OCI-LY1 (cell line): ENCODE measurements at regions not wholly inside any gene's neighbourhood (a gene's known extent, or its start where the extent isn't known, plus 50 kb on each side); places are given as distances from the start of the nearest gene placed in this dataset.

Experiments used
- H2AFZ ChIP-seq: fragments of 200-600 bp; sonication (generic), shearing (Covaris generic); 2 replicates; pipeline ENCODE4 v1.6.0; 2014; ENCODE audit warnings: antibody characterized with exemption, mild to moderate bottlenecking, low read length
- H3F3A ChIP-seq: fragments of 200-600 bp; sonication (generic), shearing (Covaris generic); 2 replicates; pipeline ENCODE4 v1.6.0; 2014; ENCODE audit warnings: mild to moderate bottlenecking, antibody characterized with exemption, low read length, moderate library complexity; ENCODE audit not compliant: insufficient read depth
- H3K27ac ChIP-seq: fragments of 200-600 bp; sonication (generic); 2 replicates; pipeline ENCODE4 v1.5.1; 2014; ENCODE audit warnings: low read length, mixed run types, mild to moderate bottlenecking, low read depth; ENCODE audit not compliant: poor library complexity, severe bottlenecking
- H3K27me3 ChIP-seq: fragments of 200-600 bp; sonication (generic); 2 replicates; pipeline ENCODE4 v1.6.0; 2014; ENCODE audit warnings: antibody characterized with exemption, mild to moderate bottlenecking, low read length, moderate library complexity; ENCODE audit not compliant: insufficient read depth
- H3K36me3 ChIP-seq: fragments of 200-600 bp; sonication (generic); 2 replicates; pipeline ENCODE4 v1.6.1; 2014; ENCODE audit warnings: mild to moderate bottlenecking, antibody characterized with exemption, low read length, moderate library complexity, mixed read lengths; ENCODE audit not compliant: insufficient read depth
- H3K4me1 ChIP-seq: fragments of 200-600 bp; sonication (generic); 2 replicates; pipeline ENCODE4 v1.5.1; 2014; ENCODE audit warnings: mild to moderate bottlenecking, low read length, moderate library complexity; ENCODE audit not compliant: insufficient read depth, severe bottlenecking
- H3K4me2 ChIP-seq: fragments of 200-600 bp; sonication (generic), shearing (Covaris generic); 2 replicates; pipeline ENCODE4 v1.6.1; 2014; ENCODE audit warnings: low read length
- H3K4me3 ChIP-seq: fragments of 200-600 bp; sonication (generic); 2 replicates; pipeline ENCODE4 v1.5.1; 2014; ENCODE audit warnings: low read length, low read depth, mild to moderate bottlenecking, mixed read lengths; ENCODE audit not compliant: poor library complexity, severe bottlenecking
- H3K79me2 ChIP-seq: fragments of 200-600 bp; shearing (Covaris generic); 2 replicates; pipeline ENCODE4 v1.6.1; 2016; ENCODE audit warnings: mixed run types, low read length, mixed read lengths; ENCODE audit not compliant: insufficient read depth
- H3K9ac ChIP-seq: fragments of 200-600 bp; sonication (generic), shearing (Covaris generic); 2 replicates; pipeline ENCODE4 v1.6.1; 2014; ENCODE audit warnings: mild to moderate bottlenecking, low read length, mixed read lengths
- H3K9me2 ChIP-seq: fragments of 200-600 bp; sonication (generic), shearing (Covaris generic); 2 replicates; pipeline ENCODE4 v1.6.1; 2014; ENCODE audit warnings: low read depth, mild to moderate bottlenecking, low read length, mixed read lengths
- H3K9me3 ChIP-seq: fragments of 200-600 bp; shearing (Covaris generic); 2 replicates; pipeline ENCODE4 v1.6.1; 2014; ENCODE audit warnings: low read length, mixed read lengths
- H4K20me1 ChIP-seq: fragments of 200-600 bp; sonication (generic), shearing (Covaris generic); 2 replicates; pipeline ENCODE4 v1.6.0; 2016; ENCODE audit warnings: mild to moderate bottlenecking, low read length; ENCODE audit not compliant: insufficient read depth
- CTCF ChIP-seq: fragments of 200-600 bp; sonication (generic), shearing (Covaris generic); IDR thresholded peaks from 2 replicates; pipeline ENCODE4 v1.5.1; 2017; ENCODE audit warnings: mild to moderate bottlenecking, antibody characterized with exemption, low read length, moderate library complexity, mixed read lengths
- EZH2 ChIP-seq: fragments of 200-600 bp; sonication (generic), shearing (Covaris generic); IDR thresholded peaks from 2 replicates; pipeline ENCODE4 v1.8.0; 2017; ENCODE audit warnings: borderline replicate concordance, mixed run types, mild to moderate bottlenecking, antibody characterized with exemption, low read length, moderate library complexity, mixed read lengths

DNA sequence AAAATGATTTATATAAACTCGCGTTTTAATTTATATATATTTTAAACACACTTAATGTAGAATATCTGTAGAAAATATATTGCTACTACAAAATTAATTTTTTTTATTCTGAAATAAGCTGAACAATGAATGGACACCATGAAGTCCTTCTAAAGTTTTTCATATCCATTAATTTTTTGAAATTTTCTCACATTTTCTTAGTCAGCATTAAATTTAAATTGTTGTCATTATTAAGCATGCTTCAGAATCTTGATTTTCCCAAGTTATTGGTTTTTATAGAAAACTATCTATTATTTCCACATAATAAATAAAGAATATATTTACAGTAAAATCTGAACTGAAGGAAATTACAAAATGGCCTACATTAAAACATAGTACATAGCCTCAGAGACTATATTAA, 1314.9 kb upstream of the CDH6 start:
- Histone ChIP-seq H3K4me3 (no peak overlapping the region), H3K79me2 (no peaks in the 10 kb centered on the region), H3K4me2 (no peak overlapping the region), H3K36me3 (no peaks in the 10 kb centered on the region), H3F3A (no peaks in the 10 kb centered on the region), H3K9me2 (no peaks in the 10 kb centered on the region), H2AFZ (no peak overlapping the region), H4K20me1 (no peaks in the 10 kb centered on the region), H3K9me3 (no peaks in the 10 kb centered on the region), H3K27ac (no peak overlapping the region), H3K9ac (no peak overlapping the region), H3K4me1 (no peaks in the 10 kb centered on the region), H3K27me3 (no peaks in the 10 kb centered on the region)
- TF ChIP-seq EZH2 = no peak
- no peak for TF ChIP-seq CTCF

GRCh38 chr5:29867155-29867554, 1326.3 kb upstream of the CDH6 start:
- Histone ChIP-seq H3F3A (no peaks in the 10 kb centered on the region), H3K36me3 (no peaks in the 10 kb centered on the region), H3K9me3 (no peaks in the 10 kb centered on the region), H3K4me2 (no peak overlapping the region), H2AFZ (no peak overlapping the region), H3K4me1 (no peaks in the 10 kb centered on the region), H3K9ac (no peak overlapping the region), H3K4me3 (no peak overlapping the region), H3K79me2 (no peaks in the 10 kb centered on the region), H4K20me1 (no peaks in the 10 kb centered on the region), H3K9me2 (no peaks in the 10 kb centered on the region), H3K27me3 (no peaks in the 10 kb centered on the region), H3K27ac (no peak overlapping the region)
- TF ChIP-seq EZH2 (no peak), CTCF (no peak)

DNA sequence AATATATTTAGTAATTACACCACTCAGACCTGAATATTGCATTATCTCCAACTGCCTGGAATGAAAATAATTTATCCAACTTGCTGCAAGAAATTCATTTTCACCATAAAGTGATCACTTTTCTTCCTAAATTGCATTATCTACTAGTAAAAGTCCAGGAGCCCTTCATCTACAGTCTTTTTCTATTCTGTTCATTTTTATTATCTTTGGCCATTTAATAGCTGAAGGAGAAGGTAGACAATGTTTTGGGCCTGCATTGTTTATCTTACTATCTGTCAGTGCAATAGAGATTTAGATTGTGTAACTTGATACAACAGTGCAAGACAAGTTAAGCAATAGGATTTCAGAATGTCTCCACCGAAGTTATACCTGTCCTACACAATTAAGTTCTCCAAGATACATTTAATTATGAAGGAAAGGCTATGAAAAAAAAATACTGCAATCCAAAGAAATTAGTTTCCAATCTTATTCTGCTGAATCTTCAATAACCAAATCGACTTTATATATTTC, 1339.7 kb upstream of the CDH6 start:
- H3K4me3 ChIP-seq = no peak overlapping the region
- no peaks in the 10 kb centered on the region for H3K4me1 ChIP-seq

More for the DNA sequence above, 1339.7 kb upstream of the CDH6 start:
- H2AFZ ChIP-seq = no peak overlapping the region
- H3K27me3 ChIP-seq = no peaks in the 10 kb centered on the region
- H3K36me3 ChIP-seq = no peaks in the 10 kb centered on the region
- H3K9me2 ChIP-seq = no peaks in the 10 kb centered on the region
- H4K20me1 ChIP-seq = no peaks in the 10 kb centered on the region
- H3K9me3 ChIP-seq = no peaks in the 10 kb centered on the region
- TF ChIP-seq EZH2 (no peak), CTCF (no peak)
- H3K4me2 ChIP-seq = no peak overlapping the region
- no peaks in the 10 kb centered on the region for H3K79me2 ChIP-seq
- no peak overlapping the region for H3K27ac ChIP-seq
- H3K9ac ChIP-seq = no peak overlapping the region
- H3F3A ChIP-seq = no peaks in the 10 kb centered on the region
